Bronchial epithelial cell (primary cell): ENCODE measurements at regions not wholly inside any gene's neighbourhood (a gene's known extent, or its start where the extent isn't known, plus 50 kb on each side); places are given as distances from the start of the nearest gene placed in this dataset.
"Not testable (repeated sequence)": the region's sequence is repeated elsewhere in the genome, so short reads cannot be mapped to it uniquely, and the experiment has no call there.

Experiments
- DNase-seq: peaks from one replicate; pipeline ENCODE4 v3.0.0-alpha.2; 2010; ENCODE audit warnings: low read depth
- FAIRE-seq: peaks from 2 replicates; lab custom pipeline; 2011; peaks lifted over from hg19 to GRCh38; lab: Jason Lieb, UNC
- H3K27me3 ChIP-seq: 2 replicates; pipeline ENCODE4 v1.5.1; 2011; ENCODE audit warnings: low read length; ENCODE audit not compliant: control insufficient read depth, insufficient read depth
- H3K36me3 ChIP-seq: 2 replicates; pipeline ENCODE4 v1.5.1; 2011; ENCODE audit warnings: low read length; ENCODE audit not compliant: control insufficient read depth, insufficient read depth
- H3K4me3 ChIP-seq: 2 replicates; pipeline ENCODE4 v1.5.1; 2011; ENCODE audit warnings: mild to moderate bottlenecking, low read depth, low read length, control low read depth
- CTCF ChIP-seq: IDR thresholded peaks from 2 replicates; pipeline ENCODE4 v1.5.1; 2011; ENCODE audit warnings: mild to moderate bottlenecking, moderate library complexity, low read length, control low read depth, inconsistent platforms; ENCODE audit not compliant: insufficient read depth, severe bottlenecking

- TF ChIP-seq CTCF, result no peak
- no peaks in the 10 kb centered on the region for H3K27me3 ChIP-seq
- H3K4me3 ChIP-seq, result no peak overlapping the region
- DNase-seq (no peak), FAIRE-seq (no peak)
- no peaks in the 10 kb centered on the region for H3K36me3 ChIP-seq
Measured at GRCh38 chr3:86828751-86829150, 162.2 kb downstream of the VGLL3 start.

GRCh38 chr3:86827582-86827981 is 163.4 kb downstream of the VGLL3 start:
- H3K4me3 ChIP-seq, H3K36me3 ChIP-seq, FAIRE-seq, DNase-seq, H3K27me3 ChIP-seq: not testable (repeated sequence)

GRCh38 chr3:86826292-86826691 is 164.7 kb downstream of the VGLL3 start:
- no peak for DNase-seq
- FAIRE-seq, result no peak
- Histone ChIP-seq H3K36me3 (no peaks in the 10 kb centered on the region), H3K4me3 (no peak overlapping the region), H3K27me3 (no peaks in the 10 kb centered on the region)
- no peak for TF ChIP-seq CTCF

- Histone ChIP-seq H3K36me3 (no peaks in the 10 kb centered on the region), H3K4me3 (no peak overlapping the region), H3K27me3 (no peaks in the 10 kb centered on the region)
- no peak for FAIRE-seq
- DNase-seq, result no peak
- TF ChIP-seq CTCF, result no peak
Measured at GRCh38 chr3:86815880-86816279, 175.1 kb downstream of the VGLL3 start.

GRCh38 chr3:86814918-86815655 is 175.9 kb downstream of the VGLL3 start:
- DNase-seq, result no peak
- no peaks in the 10 kb centered on the region for H3K27me3 ChIP-seq
- FAIRE-seq, result no peak
- no peaks in the 10 kb centered on the region for H3K36me3 ChIP-seq
- H3K4me3 ChIP-seq, result no peak overlapping the region
- TF ChIP-seq CTCF, result no peak

GRCh38 chr3:86814321-86814720 is 176.6 kb downstream of the VGLL3 start:
- no peaks in the 10 kb centered on the region for H3K27me3 ChIP-seq
- FAIRE-seq, result no peak
- no peak for DNase-seq
- H3K36me3 ChIP-seq, result no peaks in the 10 kb centered on the region
- TF ChIP-seq CTCF, result no peak
- no peak overlapping the region for H3K4me3 ChIP-seq
